Caco-2 (cell line): ENCODE measurements at regions not wholly inside any gene's neighbourhood (a gene's known extent, or its start where the extent isn't known, plus 50 kb on each side); places are given as distances from the start of the nearest gene placed in this dataset.

ENCODE experiments used
- BruUV-seq: library from RNA; stranded (reverse); fragments of 400-500 nt; replicated peaks from 2 replicates; lab custom pipeline; 2021; lab: Mats Ljungman, UMichigan
- CTCF ChIA-PET: fragments of 300-600 bp; sonication (Branson Sonifier 250); formaldehyde crosslinking; loops from one replicate; lab custom pipeline; 2022; ENCODE audit warnings: antibody characterized with exemption; lab: Charles Lee
- POLR2A ChIA-PET: fragments of 300-600 bp; sonication (Branson Sonifier 250); formaldehyde crosslinking; loops from one replicate; lab custom pipeline; 2022; ENCODE audit warnings: antibody characterized with exemption; lab: Charles Lee
- DNase-seq, 2 experiments: peaks; one replicate each; pipeline versions ENCODE4 v3.0.0 to v3.0.0-alpha.2; 2020 to 2022
- H3K27me3 ChIP-seq: replicated peaks from 2 replicates; pipeline ENCODE4 v1.6.0; 2011; ENCODE audit warnings: low read length; ENCODE audit not compliant: control insufficient read depth, insufficient read depth
- H3K36me3 ChIP-seq: 2 replicates; pipeline ENCODE4 v1.5.1; 2011; ENCODE audit warnings: low read length; ENCODE audit not compliant: control insufficient read depth, insufficient read depth
- H3K4me1 ChIP-seq: fragments of 250-450 bp; sonication (Bioruptor Pico); 2 replicates; pipeline ENCODE4 v1.5.1; 2020; ENCODE audit warnings: mild to moderate bottlenecking
- H3K4me3 ChIP-seq: 2 replicates; pipeline ENCODE4 v1.5.1; 2011; ENCODE audit warnings: low read depth, mild to moderate bottlenecking, control low read depth, low read length
- H3K9me3 ChIP-seq: fragments of 250-450 bp; sonication (Bioruptor Pico); 2 replicates; pipeline ENCODE4 v1.5.1; 2020; ENCODE audit warnings: mild to moderate bottlenecking, moderate library complexity
- H3K27ac Mint-ChIP-seq: one replicate; pipeline ENCODE4 v1.8.0; 2022; ENCODE audit warnings: mixed read lengths; ENCODE audit not compliant: unreplicated experiment
- H3K27me3 Mint-ChIP-seq: one replicate; pipeline ENCODE4 v1.8.0; 2022; ENCODE audit warnings: mixed read lengths; ENCODE audit not compliant: insufficient read depth, unreplicated experiment
- H3K36me3 Mint-ChIP-seq: one replicate; pipeline ENCODE4 v1.8.0; 2022; ENCODE audit warnings: mild to moderate bottlenecking, mixed read lengths; ENCODE audit not compliant: insufficient read depth, unreplicated experiment
- H3K4me1 Mint-ChIP-seq: one replicate; pipeline ENCODE4 v1.8.0; 2022; ENCODE audit warnings: low read depth, mixed read lengths; ENCODE audit not compliant: unreplicated experiment
- H3K4me3 Mint-ChIP-seq: one replicate; pipeline ENCODE4 v1.8.0; 2022; ENCODE audit warnings: mild to moderate bottlenecking, moderate library complexity, mixed read lengths; ENCODE audit not compliant: unreplicated experiment
- H3K9me3 Mint-ChIP-seq: one replicate; pipeline ENCODE4 v1.8.0; 2022; ENCODE audit warnings: mixed read lengths; ENCODE audit not compliant: unreplicated experiment
- intact Hi-C: fragments of 100-400 bp; cut with micrococcal nuclease; formaldehyde crosslinking; loops from one replicate; pipeline ENCODE4 v1.10.0; 2022; ENCODE audit not compliant: unreplicated experiment
- TF ChIP-seq, protein P1 (sequence below), 2 experiments: fragments of 200-600 bp in 1 of 2; IDR thresholded peaks; 1 replicate in 1 of 2; 2 replicates in 1 of 2; pipeline versions ENCODE4 v1.5.1 to v1.8.0; 2011 to 2022; ENCODE audit warnings: antibody characterized with exemption in 1 of 2, control low read depth in 1 of 2, inconsistent platforms in 1 of 2, low read depth in 1 of 2, low read length in 1 of 2, mild to moderate bottlenecking in 1 of 2, moderate library complexity in 1 of 2; ENCODE audit not compliant: insufficient read depth in 1 of 2, severe bottlenecking in 1 of 2, unreplicated experiment in 1 of 2

- BruUV-seq: no TSS peak
- H3K27me3 ChIP-seq: no peaks in the 10 kb centered on the region
- POLR2A ChIA-PET: no interaction called here
- Mint-ChIP-seq H3K4me3 (no peak overlapping the region), H3K27ac (no peak overlapping the region), H3K36me3 (no peaks in the 10 kb centered on the region), H3K27me3 (no peaks in the 10 kb centered on the region), H3K4me1 (peaks cover 7% of the 10 kb centered on the region), H3K9me3 (peaks cover 10% of the 10 kb centered on the region)
- no peaks in the 10 kb centered on the region for H3K4me1 ChIP-seq
- intact Hi-C loops: no loop called here
- no peaks in the 10 kb centered on the region for H3K36me3 ChIP-seq
- TF ChIP-seq, protein P1, sequence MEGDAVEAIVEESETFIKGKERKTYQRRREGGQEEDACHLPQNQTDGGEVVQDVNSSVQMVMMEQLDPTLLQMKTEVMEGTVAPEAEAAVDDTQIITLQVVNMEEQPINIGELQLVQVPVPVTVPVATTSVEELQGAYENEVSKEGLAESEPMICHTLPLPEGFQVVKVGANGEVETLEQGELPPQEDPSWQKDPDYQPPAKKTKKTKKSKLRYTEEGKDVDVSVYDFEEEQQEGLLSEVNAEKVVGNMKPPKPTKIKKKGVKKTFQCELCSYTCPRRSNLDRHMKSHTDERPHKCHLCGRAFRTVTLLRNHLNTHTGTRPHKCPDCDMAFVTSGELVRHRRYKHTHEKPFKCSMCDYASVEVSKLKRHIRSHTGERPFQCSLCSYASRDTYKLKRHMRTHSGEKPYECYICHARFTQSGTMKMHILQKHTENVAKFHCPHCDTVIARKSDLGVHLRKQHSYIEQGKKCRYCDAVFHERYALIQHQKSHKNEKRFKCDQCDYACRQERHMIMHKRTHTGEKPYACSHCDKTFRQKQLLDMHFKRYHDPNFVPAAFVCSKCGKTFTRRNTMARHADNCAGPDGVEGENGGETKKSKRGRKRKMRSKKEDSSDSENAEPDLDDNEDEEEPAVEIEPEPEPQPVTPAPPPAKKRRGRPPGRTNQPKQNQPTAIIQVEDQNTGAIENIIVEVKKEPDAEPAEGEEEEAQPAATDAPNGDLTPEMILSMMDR (IDR thresholded peaks at IDR 0.05; ENCODE audit: insufficient read depth in 1 of 2, low read depth in 1 of 2, low read length in 1 of 2, severe bottlenecking in 1 of 2, unreplicated experiment in 1 of 2): no peak
- CTCF ChIA-PET: no interaction called here
- no peak overlapping the region for H3K4me3 ChIP-seq
- DNase-seq: no peak
- 0 out of 2 replicates have a peak, but pooled peaks cover 3% of the 10 kb centered on the region for H3K9me3 ChIP-seq
Observed at GRCh38 chr15:95973566-95974256, 356.8 kb upstream of the NR2F2 start.

DNA sequence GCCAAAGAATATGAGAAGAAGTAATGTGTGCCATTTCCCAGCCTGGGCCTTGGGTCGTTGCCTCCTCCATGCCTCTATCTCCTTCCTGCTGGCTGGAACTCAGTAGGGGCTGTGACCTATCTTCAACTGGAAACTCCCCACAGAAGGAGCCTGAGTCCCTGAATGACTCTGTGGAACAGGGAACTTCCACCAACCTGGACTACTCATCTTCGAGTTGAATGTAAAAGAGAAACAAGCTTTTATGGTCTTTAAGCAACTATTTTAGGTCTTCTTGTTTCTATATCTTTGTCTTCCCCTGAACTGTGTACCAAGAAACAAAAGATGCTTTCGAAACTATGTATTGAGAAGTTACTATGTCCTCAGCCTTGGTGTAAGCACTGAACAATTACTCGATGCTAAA, 355.3 kb upstream of the NR2F2 start:
- H3K27me3 Mint-ChIP-seq: no peaks in the 10 kb centered on the region
- no peak for DNase-seq
- peaks cover 2% of the 10 kb centered on the region for H3K9me3 Mint-ChIP-seq
- Histone ChIP-seq H3K9me3 (no peaks in the 10 kb centered on the region), H3K4me3 (no peak overlapping the region), H3K27me3 (no peaks in the 10 kb centered on the region), H3K36me3 (no peaks in the 10 kb centered on the region), H3K4me1 (no peaks in the 10 kb centered on the region)
- no TSS peak for BruUV-seq
- H3K4me3 Mint-ChIP-seq: no peak overlapping the region
- CTCF ChIA-PET: no interaction called here
- H3K36me3 Mint-ChIP-seq: no peaks in the 10 kb centered on the region
- POLR2A ChIA-PET: no interaction called here
- intact Hi-C loops: no loop called here
- no peak overlapping the region for H3K27ac Mint-ChIP-seq
- H3K4me1 Mint-ChIP-seq: peaks cover 7% of the 10 kb centered on the region
- TF ChIP-seq, protein P1 (IDR thresholded peaks at IDR 0.05; ENCODE audit: insufficient read depth in 1 of 2, low read depth in 1 of 2, low read length in 1 of 2, severe bottlenecking in 1 of 2, unreplicated experiment in 1 of 2): no peak

- no peaks in the 10 kb centered on the region for H3K9me3 Mint-ChIP-seq
- no peak overlapping the region for H3K4me3 Mint-ChIP-seq
- ChIA-PET CTCF (no interaction called here), POLR2A (no interaction called here)
- no peak overlapping the region for H3K27ac Mint-ChIP-seq
- TF ChIP-seq, protein P1 (IDR thresholded peaks at IDR 0.05; ENCODE audit: insufficient read depth in 1 of 2, low read depth in 1 of 2, low read length in 1 of 2, severe bottlenecking in 1 of 2, unreplicated experiment in 1 of 2): no peak
- H3K4me3 ChIP-seq: no peak overlapping the region
- H3K4me1 ChIP-seq: no peaks in the 10 kb centered on the region
- no TSS peak for BruUV-seq
- H3K27me3 ChIP-seq: no peaks in the 10 kb centered on the region
- no peaks in the 10 kb centered on the region for H3K9me3 ChIP-seq
- H3K27me3 Mint-ChIP-seq: no peaks in the 10 kb centered on the region
- no peak for DNase-seq
- H3K36me3 Mint-ChIP-seq: no peaks in the 10 kb centered on the region
- peaks cover 7% of the 10 kb centered on the region for H3K4me1 Mint-ChIP-seq
- intact Hi-C loops: no loop called here
- H3K36me3 ChIP-seq: no peaks in the 10 kb centered on the region
Observed at GRCh38 chr15:95979286-95979685, 351.2 kb upstream of the NR2F2 start.
